Stomach (tissue), 4 donors: ENCODE measurements at regions not wholly inside any gene's neighbourhood (a gene's known extent, or its start where the extent isn't known, plus 50 kb on each side); places are given as distances from the start of the nearest gene placed in this dataset.

Experiments used
- EP300 ChIP-seq: sonication (generic); formaldehyde crosslinking; IDR thresholded peaks from one replicate; pipeline ENCODE4 v1.6.1; 2017; ENCODE audit warnings: antibody characterized with exemption
- POLR2A ChIP-seq, 4 donors: fragments of 450-650 bp; IDR thresholded peaks; one replicate each; pipeline ENCODE4 v1.6.1; 2016; ENCODE audit warnings: antibody characterized with exemption in 4 of 4, control low read depth in 2 of 4, mild to moderate bottlenecking in 1 of 4, moderate library complexity in 1 of 4
- POLR2AphosphoS5 ChIP-seq, 3 donors: sonication (generic); formaldehyde crosslinking; IDR thresholded peaks; one replicate each; pipeline ENCODE4 v1.6.1; 2016; ENCODE audit warnings: antibody characterized with exemption in 3 of 3
- TF ChIP-seq, protein P1 (sequence below), 7 experiments: fragments of 450-650 bp in 4 of 7; fragments of 200-600 bp in 3 of 7; sonication (generic) in 3 of 7; IDR thresholded peaks; one replicate each; pipeline ENCODE4 v1.5.1; 2016 to 2019; ENCODE audit warnings: antibody characterized with exemption in 7 of 7, control low read depth in 2 of 7, mild to moderate bottlenecking in 1 of 7

DNA sequence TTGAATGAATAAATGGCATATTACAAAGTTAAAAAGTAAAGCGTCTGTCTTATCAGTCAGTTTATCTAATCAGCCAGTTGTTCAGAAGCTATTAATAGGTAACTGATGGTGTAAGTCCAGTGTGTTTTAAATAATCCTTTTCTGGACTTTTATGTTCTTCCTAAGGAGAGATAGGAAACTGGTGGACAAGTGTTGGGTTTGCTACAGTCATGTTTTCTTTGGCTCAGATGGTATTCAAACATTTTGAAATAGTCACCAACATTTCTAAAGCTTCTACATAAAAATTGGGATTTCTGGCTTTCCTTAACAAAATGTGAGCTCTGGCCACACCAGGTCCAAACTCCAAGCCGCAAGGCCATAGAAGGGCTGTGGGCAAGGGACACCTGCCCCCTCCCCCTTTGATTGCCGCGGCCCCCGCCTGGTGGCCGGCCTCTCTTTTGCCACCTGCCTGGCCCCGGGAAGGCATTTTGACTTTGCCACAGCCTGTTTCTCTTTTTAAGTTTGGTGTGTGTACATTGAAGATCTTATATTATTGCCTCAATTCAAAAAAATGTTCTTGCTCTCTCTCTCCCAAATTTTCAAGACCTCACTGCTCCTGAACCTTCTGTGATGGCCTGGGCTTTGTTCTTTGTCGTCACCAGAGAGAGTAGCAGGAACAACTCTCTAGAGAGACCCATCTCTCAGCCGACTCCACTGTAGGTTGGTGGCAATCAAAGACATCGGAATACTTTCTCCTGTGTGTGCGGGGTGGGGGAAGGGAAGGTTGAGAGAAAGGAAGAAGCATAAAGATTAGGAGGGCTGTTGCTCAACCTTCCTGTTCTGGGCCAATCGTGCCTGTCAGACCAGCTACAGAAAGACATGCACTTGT, 84.0 kb upstream of the ZNF217 start:
- TF ChIP-seq, protein P1, sequence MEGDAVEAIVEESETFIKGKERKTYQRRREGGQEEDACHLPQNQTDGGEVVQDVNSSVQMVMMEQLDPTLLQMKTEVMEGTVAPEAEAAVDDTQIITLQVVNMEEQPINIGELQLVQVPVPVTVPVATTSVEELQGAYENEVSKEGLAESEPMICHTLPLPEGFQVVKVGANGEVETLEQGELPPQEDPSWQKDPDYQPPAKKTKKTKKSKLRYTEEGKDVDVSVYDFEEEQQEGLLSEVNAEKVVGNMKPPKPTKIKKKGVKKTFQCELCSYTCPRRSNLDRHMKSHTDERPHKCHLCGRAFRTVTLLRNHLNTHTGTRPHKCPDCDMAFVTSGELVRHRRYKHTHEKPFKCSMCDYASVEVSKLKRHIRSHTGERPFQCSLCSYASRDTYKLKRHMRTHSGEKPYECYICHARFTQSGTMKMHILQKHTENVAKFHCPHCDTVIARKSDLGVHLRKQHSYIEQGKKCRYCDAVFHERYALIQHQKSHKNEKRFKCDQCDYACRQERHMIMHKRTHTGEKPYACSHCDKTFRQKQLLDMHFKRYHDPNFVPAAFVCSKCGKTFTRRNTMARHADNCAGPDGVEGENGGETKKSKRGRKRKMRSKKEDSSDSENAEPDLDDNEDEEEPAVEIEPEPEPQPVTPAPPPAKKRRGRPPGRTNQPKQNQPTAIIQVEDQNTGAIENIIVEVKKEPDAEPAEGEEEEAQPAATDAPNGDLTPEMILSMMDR (IDR thresholded peaks at IDR 0.05): no peak
- no peak for TF ChIP-seq EP300
- TF ChIP-seq POLR2A (IDR thresholded peaks at IDR 0.05): no peak
- no peak for TF ChIP-seq POLR2AphosphoS5 (IDR thresholded peaks at IDR 0.05)
